ENCODE measurements at regions not wholly inside any gene's neighbourhood (a gene's known extent, or its start where the extent isn't known, plus 50 kb on each side); places are given as distances from the start of the nearest gene placed in this dataset.

GRCh38 chr16:63067141-63067540, 1030.9 kb upstream of the CDH8 start:
- TF ChIP-seq ZFX (IDR thresholded peaks at IDR 0.05) (no peak), CTCF (conservative IDR thresholded peaks at IDR 0.05) (no peak)

GRCh38 chr16:63066552-63066951, 1030.3 kb upstream of the CDH8 start:
- no peak overlapping the region for H3K27ac ChIP-seq

More at GRCh38 chr16:63067141-63067540, 1030.9 kb upstream of the CDH8 start:
- no peak overlapping the region for H3K27ac ChIP-seq

GRCh38 chr16:63061319-63061718, 1025.1 kb upstream of the CDH8 start:
- H3K27ac ChIP-seq: no peak overlapping the region
- no peak for TF ChIP-seq CTCF (conservative IDR thresholded peaks at IDR 0.05)
- no peak for TF ChIP-seq ZFX (IDR thresholded peaks at IDR 0.05)

More at GRCh38 chr16:63066552-63066951, 1030.3 kb upstream of the CDH8 start:
- no peak for TF ChIP-seq ZFX (IDR thresholded peaks at IDR 0.05)
- no peak for TF ChIP-seq CTCF (conservative IDR thresholded peaks at IDR 0.05)

- TF ChIP-seq CTCF (conservative IDR thresholded peaks at IDR 0.05) (no peak), ZFX (IDR thresholded peaks at IDR 0.05) (no peak)
- H3K27ac ChIP-seq: no peak overlapping the region
These were observed 1023.4 kb upstream of the CDH8 start for GRCh38 chr16:63059676-63060075.

GRCh38 chr16:63057341-63057740, 1021.1 kb upstream of the CDH8 start:
- TF ChIP-seq CTCF (conservative IDR thresholded peaks at IDR 0.05): no peak
- no peak for TF ChIP-seq ZFX (IDR thresholded peaks at IDR 0.05)
- H3K27ac ChIP-seq: no peak overlapping the region

GRCh38 chr16:63050391-63050790, 1014.2 kb upstream of the CDH8 start:
- H3K27ac ChIP-seq: no peak overlapping the region
- TF ChIP-seq CTCF (conservative IDR thresholded peaks at IDR 0.05) (no peak), ZFX (IDR thresholded peaks at IDR 0.05) (no peak)

- TF ChIP-seq CTCF (conservative IDR thresholded peaks at IDR 0.05): no peak
- no peak for TF ChIP-seq ZFX (IDR thresholded peaks at IDR 0.05)
- no peak overlapping the region for H3K27ac ChIP-seq
These were observed 1002.3 kb upstream of the CDH8 start for GRCh38 chr16:63038397-63039106.

Data from C4-2B (cell line).